ENCODE measurements at regions not wholly inside any gene's neighbourhood (a gene's known extent, or its start where the extent isn't known, plus 50 kb on each side); places are given as distances from the start of the nearest gene placed in this dataset.
"Not testable (repeated sequence)": the region's sequence is repeated elsewhere in the genome, so short reads cannot be mapped to it uniquely, and the experiment has no call there.

DNA sequence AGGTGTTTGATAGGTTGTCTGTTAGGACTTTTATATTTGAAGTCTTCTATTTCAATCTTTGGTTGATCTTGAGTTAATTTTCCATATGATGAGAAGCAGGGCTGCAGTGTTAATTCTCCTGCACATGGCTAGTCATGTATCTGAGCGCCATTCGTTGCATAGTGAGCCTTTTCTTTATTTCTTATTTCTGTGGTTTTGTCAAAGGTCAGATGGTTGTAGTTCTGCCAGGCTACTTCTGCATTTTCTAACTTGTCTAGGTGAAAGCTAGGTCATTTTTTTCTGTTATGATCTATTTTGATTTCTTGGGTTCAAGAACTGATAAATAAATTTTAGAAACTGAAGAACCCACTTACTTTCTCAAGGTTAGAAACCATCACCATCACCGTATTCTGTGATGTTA, 56.7 kb downstream of the CCDC74A start:
- DNase-seq (ENCODE audit: low read depth) = no peak
- H3K4me3 ChIP-seq (ENCODE audit: low read length) = no peak overlapping the region
- TF ChIP-seq, protein P1, sequence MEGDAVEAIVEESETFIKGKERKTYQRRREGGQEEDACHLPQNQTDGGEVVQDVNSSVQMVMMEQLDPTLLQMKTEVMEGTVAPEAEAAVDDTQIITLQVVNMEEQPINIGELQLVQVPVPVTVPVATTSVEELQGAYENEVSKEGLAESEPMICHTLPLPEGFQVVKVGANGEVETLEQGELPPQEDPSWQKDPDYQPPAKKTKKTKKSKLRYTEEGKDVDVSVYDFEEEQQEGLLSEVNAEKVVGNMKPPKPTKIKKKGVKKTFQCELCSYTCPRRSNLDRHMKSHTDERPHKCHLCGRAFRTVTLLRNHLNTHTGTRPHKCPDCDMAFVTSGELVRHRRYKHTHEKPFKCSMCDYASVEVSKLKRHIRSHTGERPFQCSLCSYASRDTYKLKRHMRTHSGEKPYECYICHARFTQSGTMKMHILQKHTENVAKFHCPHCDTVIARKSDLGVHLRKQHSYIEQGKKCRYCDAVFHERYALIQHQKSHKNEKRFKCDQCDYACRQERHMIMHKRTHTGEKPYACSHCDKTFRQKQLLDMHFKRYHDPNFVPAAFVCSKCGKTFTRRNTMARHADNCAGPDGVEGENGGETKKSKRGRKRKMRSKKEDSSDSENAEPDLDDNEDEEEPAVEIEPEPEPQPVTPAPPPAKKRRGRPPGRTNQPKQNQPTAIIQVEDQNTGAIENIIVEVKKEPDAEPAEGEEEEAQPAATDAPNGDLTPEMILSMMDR (conservative IDR thresholded peaks at IDR 0.05; ENCODE audit: low read depth, low read length) = no peak

DNA sequence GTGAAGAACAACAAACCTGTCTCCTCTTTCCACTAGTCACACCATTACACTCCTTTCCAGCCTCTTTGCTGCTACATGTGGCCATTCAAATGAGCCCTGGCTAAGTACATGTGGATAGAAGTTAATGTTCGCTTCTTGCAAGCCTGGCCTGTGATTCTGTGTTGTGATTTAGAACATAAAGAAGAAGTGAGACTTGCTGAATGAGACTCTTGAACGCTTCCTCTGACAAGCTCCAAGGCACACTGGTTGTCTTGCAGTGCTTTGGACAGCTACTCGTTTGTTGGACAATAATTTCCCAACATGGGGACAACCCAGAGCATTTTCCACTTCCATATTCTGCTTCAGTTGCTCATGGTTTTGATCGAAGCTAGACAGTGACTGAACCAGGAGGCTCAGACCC, 57.3 kb downstream of the CCDC74A start:
- no peak overlapping the region for H3K4me3 ChIP-seq (ENCODE audit: low read length)
- TF ChIP-seq, protein P1 (conservative IDR thresholded peaks at IDR 0.05; ENCODE audit: low read depth, low read length) = no peak
- no peak for DNase-seq (ENCODE audit: low read depth)

DNA sequence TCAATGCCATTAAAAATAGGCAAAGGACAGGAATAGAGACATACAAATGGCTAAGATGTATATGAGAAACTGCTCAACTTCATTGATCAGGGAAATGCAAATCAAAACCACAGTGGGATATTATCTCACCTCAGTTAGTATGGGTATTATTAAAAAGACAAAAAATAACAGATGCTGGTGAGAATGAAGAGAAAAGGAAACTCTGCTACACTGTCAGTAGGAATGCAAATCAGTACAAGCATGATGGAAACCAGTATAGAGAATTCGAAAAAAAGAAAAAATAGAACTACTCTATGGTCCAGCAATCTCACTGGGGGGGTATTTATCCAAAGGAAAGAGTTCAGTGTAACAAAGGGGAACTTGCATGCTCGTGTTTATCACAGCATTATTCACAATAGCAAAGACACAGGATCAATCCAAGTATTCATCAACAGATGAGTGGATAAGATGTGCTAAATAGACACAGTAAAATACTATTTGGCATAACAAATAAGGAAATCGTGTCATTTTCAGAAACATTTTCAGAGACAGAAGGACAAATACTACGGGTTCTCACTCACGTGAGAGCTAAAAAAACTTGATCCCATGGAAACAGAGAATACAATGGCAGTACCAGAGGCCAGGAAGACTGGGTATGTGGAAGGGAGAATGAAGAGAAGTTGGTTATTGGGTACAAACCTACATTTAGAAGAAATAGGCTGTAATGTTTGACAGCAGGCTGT, 60.6 kb downstream of the CCDC74A start:
- no peak for DNase-seq (ENCODE audit: low read depth)
- TF ChIP-seq, protein P1 (conservative IDR thresholded peaks at IDR 0.05; ENCODE audit: low read depth, low read length) = no peak

DNA sequence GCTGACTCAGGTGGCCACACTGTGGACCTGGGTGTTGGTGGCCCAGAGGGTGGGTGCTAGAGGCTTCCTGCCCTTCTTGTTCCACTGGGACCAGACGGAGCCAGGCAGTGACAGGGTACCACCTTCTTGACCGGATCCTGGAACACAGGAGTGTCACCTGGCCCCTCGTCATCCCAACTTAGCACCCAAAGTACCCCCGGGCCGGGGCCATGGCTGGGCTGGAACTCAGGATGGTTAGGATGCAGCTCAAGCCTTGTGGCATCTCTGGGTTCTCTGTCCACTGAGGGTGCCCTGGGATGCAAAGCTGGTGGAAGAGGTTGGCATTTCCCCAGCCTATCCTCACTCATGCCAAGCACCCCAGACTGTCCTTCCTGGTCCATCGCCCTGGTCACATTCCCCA, 61.4 kb downstream of the CCDC74A start:
- H3K4me3 ChIP-seq (ENCODE audit: low read length); DNase-seq (ENCODE audit: low read depth): not testable (repeated sequence)

More for the DNA sequence above, 60.6 kb downstream of the CCDC74A start:
- H3K4me3 ChIP-seq (ENCODE audit: low read length) = no peak overlapping the region

DNA sequence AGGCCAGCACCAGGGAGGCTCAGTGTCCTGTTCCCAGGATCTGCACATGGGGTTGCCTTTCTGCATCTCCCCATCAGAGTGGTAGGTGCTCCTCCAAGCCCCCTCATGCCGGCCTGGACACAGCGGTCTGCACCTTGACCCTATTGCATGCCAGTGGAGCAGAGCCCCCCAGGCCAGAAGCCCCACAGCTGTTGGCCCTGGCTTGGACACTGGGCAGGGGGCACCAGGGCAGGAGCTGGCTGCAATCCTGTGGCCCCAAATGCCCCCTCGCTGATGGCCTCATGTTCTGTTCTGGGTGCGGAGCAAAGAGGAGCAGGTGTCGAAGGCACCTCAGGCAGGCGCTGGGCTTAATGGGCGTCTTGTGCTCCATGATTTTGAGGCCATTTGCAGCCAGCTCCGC, 62.7 kb downstream of the CCDC74A start:
- H3K4me3 ChIP-seq (ENCODE audit: low read length) = no peak overlapping the region
- DNase-seq (ENCODE audit: low read depth) = no peak
- TF ChIP-seq, protein P1 (conservative IDR thresholded peaks at IDR 0.05; ENCODE audit: low read depth, low read length) = no peak

DNA sequence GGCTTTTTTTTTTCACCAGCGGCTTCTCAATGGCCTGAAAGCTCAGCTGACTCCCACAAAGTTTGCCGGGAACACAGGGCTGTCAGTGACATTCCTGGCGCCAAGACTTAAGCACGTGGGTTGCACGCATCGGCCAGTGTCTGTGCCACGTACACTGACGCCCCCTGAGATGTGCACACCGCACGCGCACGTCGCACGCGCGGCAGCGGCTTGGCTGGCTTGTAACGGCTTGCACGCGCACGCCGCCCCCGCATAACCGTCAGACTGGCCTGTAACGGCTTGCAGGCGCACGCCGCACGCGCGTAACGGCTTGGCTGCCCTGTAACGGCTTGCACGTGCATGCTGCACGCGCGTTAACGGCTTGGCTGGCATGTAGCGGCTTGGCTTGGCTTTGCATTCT, 63.2 kb downstream of the CCDC74A start:
- no peak for DNase-seq (ENCODE audit: low read depth)
- no peak overlapping the region for H3K4me3 ChIP-seq (ENCODE audit: low read length)
- TF ChIP-seq, protein P1 (conservative IDR thresholded peaks at IDR 0.05; ENCODE audit: low read depth, low read length) = no peak

DNA sequence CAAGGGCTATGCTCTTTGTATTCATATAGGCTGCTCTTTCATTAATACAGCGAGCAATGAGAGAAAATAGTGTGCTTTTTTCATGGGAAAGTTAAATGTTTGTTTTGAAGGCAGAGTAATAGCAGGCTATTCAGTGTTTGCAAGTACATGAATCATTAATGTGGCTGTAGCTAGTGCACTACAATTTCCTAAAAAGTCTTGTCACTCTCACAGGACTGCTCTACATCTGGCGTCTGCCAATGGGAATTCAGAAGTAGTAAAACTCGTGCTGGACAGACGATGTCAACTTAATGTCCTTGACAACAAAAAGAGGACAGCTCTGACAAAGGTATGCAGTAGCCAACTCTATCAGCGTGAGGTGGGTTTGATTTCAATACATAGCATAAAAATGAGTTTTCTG, 68.9 kb downstream of the CCDC74A start:
- H3K4me3 ChIP-seq (ENCODE audit: low read length); DNase-seq (ENCODE audit: low read depth): not testable (repeated sequence)

DNA sequence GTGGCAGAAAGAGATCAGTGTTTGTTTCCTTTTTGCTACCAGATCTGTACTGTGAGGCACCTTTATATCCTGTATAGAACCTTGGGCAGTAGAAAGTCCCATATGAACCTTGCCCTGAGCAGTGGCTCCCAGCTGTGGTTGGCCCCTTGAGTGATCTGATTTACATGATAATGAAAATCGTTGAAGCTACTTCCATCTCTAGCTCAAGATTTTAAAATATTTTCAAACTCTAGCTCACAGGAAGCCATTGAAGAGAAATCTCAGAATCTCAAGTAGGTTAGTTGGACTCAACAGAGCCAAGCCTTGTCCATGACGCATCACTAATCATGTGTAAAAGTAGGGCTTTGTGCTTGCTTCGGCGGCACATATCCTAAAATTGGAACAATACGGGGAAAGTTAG, 74.8 kb downstream of the CCDC74A start:
- H3K4me3 ChIP-seq (ENCODE audit: low read length); DNase-seq (ENCODE audit: low read depth): not testable (repeated sequence)

DNA sequence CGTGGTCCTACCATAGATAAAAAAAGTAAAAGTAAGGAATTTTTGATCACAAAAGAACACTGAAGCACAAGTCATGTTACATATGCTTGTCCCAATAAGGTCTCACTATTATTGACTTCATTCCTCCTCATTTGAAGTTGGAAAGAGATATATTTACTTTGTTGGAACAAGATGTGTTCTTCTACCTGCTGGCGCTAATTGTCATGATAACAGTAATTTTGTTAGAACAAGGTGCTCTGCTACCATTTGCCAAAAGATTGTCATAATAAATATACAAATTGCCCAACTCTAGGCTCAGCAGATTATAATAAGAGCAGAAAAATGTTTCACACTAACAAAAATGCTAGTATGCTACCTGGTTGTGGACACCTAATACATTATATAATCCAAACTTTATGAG, 77.0 kb downstream of the CCDC74A start:
- not testable (repeated sequence) for DNase-seq (ENCODE audit: low read depth); H3K4me3 ChIP-seq (ENCODE audit: low read length)

DNA sequence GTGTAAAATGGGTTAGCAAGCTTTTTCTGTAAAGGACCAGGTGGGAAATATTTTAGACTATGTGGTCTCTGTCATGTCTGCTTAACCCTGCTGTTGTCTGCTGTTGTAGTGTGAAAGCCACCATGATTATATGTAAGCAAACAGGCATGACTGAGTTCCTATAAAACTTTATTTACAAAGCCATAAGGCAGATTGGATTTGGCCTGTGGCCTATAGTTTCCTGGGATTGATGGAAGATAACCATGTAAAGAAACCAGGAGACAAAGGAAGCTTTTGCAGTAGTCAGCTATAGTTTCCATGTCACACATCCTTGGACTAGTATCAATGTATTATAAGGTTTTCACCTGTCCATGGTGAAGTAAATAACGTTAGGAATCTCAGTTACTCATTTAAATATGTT, 78.7 kb downstream of the CCDC74A start:
- not testable (repeated sequence) for DNase-seq (ENCODE audit: low read depth); H3K4me3 ChIP-seq (ENCODE audit: low read length)

DNA sequence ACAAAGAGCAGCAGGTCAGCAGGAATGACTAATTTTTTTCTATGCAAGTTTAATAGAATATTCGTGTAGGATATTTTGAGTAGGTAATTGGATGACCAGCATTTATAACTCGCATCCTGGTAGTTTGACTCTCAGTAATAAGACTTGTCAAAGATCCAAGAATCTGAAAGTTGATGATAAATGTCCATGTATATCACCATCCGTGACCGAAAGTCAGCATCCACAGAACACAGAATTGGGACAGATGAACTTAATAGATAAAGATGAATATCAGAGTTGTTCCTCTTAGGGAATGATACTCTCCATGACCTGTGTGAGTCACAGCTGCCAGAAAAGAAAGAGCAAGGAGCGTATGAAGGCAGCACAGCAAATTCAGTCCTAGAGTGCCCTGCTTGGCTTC, 79.4 kb downstream of the CCDC74A start:
- not testable (repeated sequence) for DNase-seq (ENCODE audit: low read depth)

DNA sequence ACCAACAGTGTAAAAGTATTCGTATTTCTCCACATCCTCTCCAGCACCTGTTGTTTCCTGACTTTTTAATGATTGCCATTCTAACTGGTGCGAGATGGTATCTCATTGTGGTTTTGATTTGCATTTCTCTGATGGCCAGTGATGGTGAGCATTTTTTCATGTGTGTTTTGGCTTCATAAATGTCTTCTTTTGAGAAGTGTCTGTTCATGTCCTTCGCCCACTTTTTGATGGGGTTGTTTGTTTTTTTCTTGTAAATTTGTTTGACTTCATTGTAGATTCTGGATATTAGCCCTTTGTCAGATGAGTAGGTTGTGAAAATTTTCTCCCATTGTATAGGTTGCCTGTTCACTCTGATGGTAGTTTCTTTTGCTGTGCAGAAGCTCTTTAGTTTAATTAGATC, 86.9 kb downstream of the CCDC74A start:
- DNase-seq (ENCODE audit: low read depth); H3K4me3 ChIP-seq (ENCODE audit: low read length): not testable (repeated sequence)

More for the DNA sequence above, 79.4 kb downstream of the CCDC74A start:
- H3K4me3 ChIP-seq (ENCODE audit: low read length) = not testable (repeated sequence)

DNA sequence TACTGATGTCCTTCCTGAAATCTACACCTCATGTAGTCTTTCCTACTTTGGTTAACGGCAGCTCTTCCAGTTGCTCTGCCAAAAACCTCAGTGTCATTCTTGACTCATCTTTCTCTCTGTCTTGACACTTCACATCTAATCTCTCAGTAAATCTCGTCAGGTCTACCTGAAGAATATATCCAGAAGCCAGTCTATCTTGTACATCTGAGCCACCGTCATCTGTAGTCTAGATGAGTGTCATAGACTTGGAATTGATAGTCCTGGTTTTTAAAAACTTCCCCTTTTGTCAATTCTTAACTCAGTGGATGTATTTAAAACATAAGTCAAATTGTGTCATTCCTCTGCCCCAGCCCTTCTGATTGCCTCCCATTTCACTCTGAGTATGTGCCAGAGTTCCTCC, 90.6 kb downstream of the CCDC74A start:
- not testable (repeated sequence) for DNase-seq (ENCODE audit: low read depth); H3K4me3 ChIP-seq (ENCODE audit: low read length)

DNA sequence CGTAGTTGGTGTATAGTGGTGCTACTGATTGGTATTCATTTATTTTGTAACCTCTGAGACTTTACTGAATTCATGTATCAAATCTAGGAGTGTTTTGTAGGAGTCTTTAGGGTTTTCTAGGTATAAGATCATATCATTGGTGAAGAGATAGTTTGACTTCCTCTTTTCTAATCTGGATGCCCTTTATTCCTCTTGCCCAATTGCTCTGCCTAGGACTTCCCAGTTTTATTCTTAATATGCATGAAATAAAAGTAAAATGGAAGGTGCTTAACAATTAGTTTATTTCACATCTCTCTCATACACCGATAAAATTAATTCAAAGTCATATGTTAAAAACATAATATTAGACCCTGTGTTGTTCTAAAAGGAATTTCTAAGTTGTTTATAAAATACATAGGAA, 95.2 kb downstream of the CCDC74A start:
- DNase-seq (ENCODE audit: low read depth); H3K4me3 ChIP-seq (ENCODE audit: low read length): not testable (repeated sequence)
